HEK293 (cell line): ENCODE measurements at regions not wholly inside any gene's neighbourhood (a gene's known extent, or its start where the extent isn't known, plus 50 kb on each side); places are given as distances from the start of the nearest gene placed in this dataset.

ENCODE experiments used
- CTCF ChIP-seq: fragments of 450-650 bp; formaldehyde crosslinking; IDR thresholded peaks from 2 replicates; pipeline ENCODE4 v1.5.1; 2016; ENCODE audit warnings: missing biosample characterization, missing genetic modification characterization
- IKZF3 ChIP-seq: fragments of 450-650 bp; IDR thresholded peaks from 2 replicates; pipeline ENCODE4 v1.5.0; 2018; ENCODE audit warnings: missing biosample characterization, mild to moderate bottlenecking, missing genetic modification characterization, moderate library complexity
- ZNF146 ChIP-seq: fragments of 450-650 bp; formaldehyde crosslinking; IDR thresholded peaks from 2 replicates; pipeline ENCODE4 v1.5.1; 2016; ENCODE audit warnings: missing biosample characterization, missing genetic modification characterization
- ZNF18 ChIP-seq: fragments of 450-650 bp; formaldehyde crosslinking; IDR thresholded peaks from 2 replicates; pipeline ENCODE4 v1.5.1; 2016; ENCODE audit warnings: missing biosample characterization, missing genetic modification characterization
- ZNF610 ChIP-seq: fragments of 450-650 bp; formaldehyde crosslinking; IDR thresholded peaks from 2 replicates; pipeline ENCODE4 v1.5.1; 2016; ENCODE audit warnings: missing biosample characterization, missing genetic modification characterization, borderline replicate concordance

GRCh38 chr15:39416258-39416657, 164.6 kb upstream of the THBS1 start:
- TF ChIP-seq CTCF (tag by site-specific recombination) (no peak), ZNF18 (tag by site-specific recombination) (no peak), ZNF610 (tag by site-specific recombination) (no peak), ZNF146 (tag by site-specific recombination) (no peak), IKZF3 (tag by site-specific recombination) (no peak)
